SU-DHL-6 (cell line): ENCODE measurements at regions not wholly inside any gene's neighbourhood (a gene's known extent, or its start where the extent isn't known, plus 50 kb on each side); places are given as distances from the start of the nearest gene placed in this dataset.

Experiments
- CTCF ChIP-seq: fragments of 200-600 bp; sonication (generic); IDR thresholded peaks from one replicate; pipeline ENCODE4 v1.5.1; 2017; ENCODE audit warnings: antibody characterized with exemption, mild to moderate bottlenecking, low read length, moderate library complexity; ENCODE audit not compliant: insufficient read depth, poor library complexity, severe bottlenecking
- EZH2phosphoT487 ChIP-seq: fragments of 200-600 bp; sonication (generic), shearing (Covaris generic); conservative IDR thresholded peaks from 2 replicates; pipeline ENCODE4 v1.6.1; 2018; ENCODE audit warnings: mild to moderate bottlenecking, antibody characterized with exemption, low read length, moderate library complexity, mixed read lengths

- no peak for TF ChIP-seq CTCF
- TF ChIP-seq EZH2phosphoT487, result no peak
Observed at GRCh38 chr10:43958964-43959363, 310.3 kb upstream of the ZNF32 start.
